NCI-H1092 treated with DMSO at 0.1 percent for 48 hours (cell line): ENCODE measurements at regions not wholly inside any gene's neighbourhood (a gene's known extent, or its start where the extent isn't known, plus 50 kb on each side); places are given as distances from the start of the nearest gene placed in this dataset.
"Not testable (repeated sequence)": the region's sequence is repeated elsewhere in the genome, so short reads cannot be mapped to it uniquely, and the experiment has no call there.

ENCODE experiments used
- DNase-seq: peaks from one replicate; lab custom pipeline; 2025; lab: John Stamatoyannopoulos, UW

- DNase-seq, result no peak
These were observed 65.5 kb upstream of the SLC7A14 start for GRCh38 chr3:170651260-170651845.

GRCh38 chr3:170650557-170650956 lies 64.7 kb upstream of the SLC7A14 start:
- not testable (repeated sequence) for DNase-seq

GRCh38 chr3:170644711-170645110 lies 58.8 kb upstream of the SLC7A14 start:
- DNase-seq, result no peak

- no peak for DNase-seq
These were observed 58.0 kb upstream of the SLC7A14 start for GRCh38 chr3:170643831-170644230.

GRCh38 chr3:170642882-170643601 lies 57.2 kb upstream of the SLC7A14 start:
- no peak for DNase-seq

- no peak for DNase-seq
These were observed 55.8 kb upstream of the SLC7A14 start for GRCh38 chr3:170641510-170642236.

GRCh38 chr3:170640737-170641171 lies 54.9 kb upstream of the SLC7A14 start:
- no peak for DNase-seq

- no peak for DNase-seq
These were observed 53.1 kb upstream of the SLC7A14 start for GRCh38 chr3:170638988-170639387.

GRCh38 chr3:170637306-170637705 lies 51.4 kb upstream of the SLC7A14 start:
- DNase-seq, result no peak

GRCh38 chr3:170636400-170636973 lies 50.6 kb upstream of the SLC7A14 start:
- no peak for DNase-seq
